DND-41 (cell line): ENCODE measurements at regions not wholly inside any gene's neighbourhood (a gene's known extent, or its start where the extent isn't known, plus 50 kb on each side); places are given as distances from the start of the nearest gene placed in this dataset.

Experiments used
- EZH2 ChIP-seq: IDR thresholded peaks from 3 replicates; pipeline ENCODE4 v1.6.1; 2012; ENCODE audit warnings: borderline replicate concordance, low read depth, mild to moderate bottlenecking, moderate library complexity, low read length, inconsistent platforms; ENCODE audit not compliant: severe bottlenecking
- TF ChIP-seq, protein P1 (sequence below): IDR thresholded peaks from 2 replicates; pipeline ENCODE4 v1.5.1; 2012; ENCODE audit warnings: borderline replicate concordance, low read length, moderate library complexity, mild to moderate bottlenecking; ENCODE audit not compliant: poor library complexity, severe bottlenecking; ENCODE audit errors: extremely low read depth

- TF ChIP-seq, protein P1, sequence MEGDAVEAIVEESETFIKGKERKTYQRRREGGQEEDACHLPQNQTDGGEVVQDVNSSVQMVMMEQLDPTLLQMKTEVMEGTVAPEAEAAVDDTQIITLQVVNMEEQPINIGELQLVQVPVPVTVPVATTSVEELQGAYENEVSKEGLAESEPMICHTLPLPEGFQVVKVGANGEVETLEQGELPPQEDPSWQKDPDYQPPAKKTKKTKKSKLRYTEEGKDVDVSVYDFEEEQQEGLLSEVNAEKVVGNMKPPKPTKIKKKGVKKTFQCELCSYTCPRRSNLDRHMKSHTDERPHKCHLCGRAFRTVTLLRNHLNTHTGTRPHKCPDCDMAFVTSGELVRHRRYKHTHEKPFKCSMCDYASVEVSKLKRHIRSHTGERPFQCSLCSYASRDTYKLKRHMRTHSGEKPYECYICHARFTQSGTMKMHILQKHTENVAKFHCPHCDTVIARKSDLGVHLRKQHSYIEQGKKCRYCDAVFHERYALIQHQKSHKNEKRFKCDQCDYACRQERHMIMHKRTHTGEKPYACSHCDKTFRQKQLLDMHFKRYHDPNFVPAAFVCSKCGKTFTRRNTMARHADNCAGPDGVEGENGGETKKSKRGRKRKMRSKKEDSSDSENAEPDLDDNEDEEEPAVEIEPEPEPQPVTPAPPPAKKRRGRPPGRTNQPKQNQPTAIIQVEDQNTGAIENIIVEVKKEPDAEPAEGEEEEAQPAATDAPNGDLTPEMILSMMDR: no peak
- TF ChIP-seq EZH2: no peak
Observed at GRCh38 chr4:14399848-14400247, 602.4 kb upstream of the CPEB2 start.
